Hepatocyte (in vitro differentiated cells): ENCODE measurements at regions not wholly inside any gene's neighbourhood (a gene's known extent, or its start where the extent isn't known, plus 50 kb on each side); places are given as distances from the start of the nearest gene placed in this dataset.

Experiments used
- CTCF ChIP-seq: fragments of 200-600 bp; sonication (generic); IDR thresholded peaks from 2 replicates; pipeline ENCODE4 v1.5.1; 2016; ENCODE audit warnings: antibody characterized with exemption, mild to moderate bottlenecking; ENCODE audit not compliant: poor library complexity
- EZH2 ChIP-seq: fragments of 200-600 bp; sonication (generic); IDR thresholded peaks from 2 replicates; pipeline ENCODE4 v1.6.1; 2016; ENCODE audit warnings: antibody characterized with exemption, mild to moderate bottlenecking, borderline replicate concordance
- EZH2phosphoT487 ChIP-seq: fragments of 200-600 bp; sonication (generic); IDR thresholded peaks from one replicate; pipeline ENCODE4 v1.6.1; 2018; ENCODE audit warnings: antibody characterized with exemption, mild to moderate bottlenecking, low read depth, moderate library complexity; ENCODE audit not compliant: unreplicated experiment, severe bottlenecking

- no peak for TF ChIP-seq EZH2
- TF ChIP-seq CTCF = no peak
- no peak for TF ChIP-seq EZH2phosphoT487
Observed at GRCh38 chr2:15116830-15117229, 444.3 kb downstream of the NBAS start.
